ENCODE measurements at regions not wholly inside any gene's neighbourhood (a gene's known extent, or its start where the extent isn't known, plus 50 kb on each side); places are given as distances from the start of the nearest gene placed in this dataset.
"Not testable (repeated sequence)": the region's sequence is repeated elsewhere in the genome, so short reads cannot be mapped to it uniquely, and the experiment has no call there.

GRCh38 chr3:101950985-101951733 is 101.8 kb downstream of the NFKBIZ start:
- DNase-seq: no peak

- DNase-seq: no peak
Observed at GRCh38 chr3:101954361-101954760, 105.0 kb downstream of the NFKBIZ start.

- no peak for DNase-seq
Observed at GRCh38 chr3:101954936-101955335, 105.6 kb downstream of the NFKBIZ start.

- DNase-seq: no peak
Observed at GRCh38 chr3:101962055-101962454, 112.7 kb downstream of the NFKBIZ start.

- peak; percentile 62 for DNase-seq
Observed at GRCh38 chr3:101963902-101964362, 114.6 kb downstream of the NFKBIZ start.

GRCh38 chr3:101964861-101965260 is 115.5 kb downstream of the NFKBIZ start:
- no peak for DNase-seq

GRCh38 chr3:101966226-101966625 is 116.9 kb downstream of the NFKBIZ start:
- no peak for DNase-seq

- DNase-seq: no peak
Observed at GRCh38 chr3:101970212-101970611, 120.9 kb downstream of the NFKBIZ start.

GRCh38 chr3:101970905-101971304 is 121.6 kb downstream of the NFKBIZ start:
- DNase-seq: no peak

- DNase-seq: no peak
Observed at GRCh38 chr3:101972430-101973162, 123.3 kb downstream of the NFKBIZ start.

GRCh38 chr3:101973163-101973505 is 123.8 kb downstream of the NFKBIZ start:
- no peak for DNase-seq

GRCh38 chr3:101975415-101975814 is 126.1 kb downstream of the NFKBIZ start:
- DNase-seq: not testable (repeated sequence)

GRCh38 chr3:101976473-101976872 is 127.2 kb downstream of the NFKBIZ start:
- DNase-seq: no peak

- DNase-seq: no peak
Observed at GRCh38 chr3:101978348-101978747, 129.0 kb downstream of the NFKBIZ start.

- DNase-seq: no peak
Observed at GRCh38 chr3:101979033-101979432, 129.7 kb downstream of the NFKBIZ start.

- no peak for DNase-seq
Observed at GRCh38 chr3:101984356-101984755, 135.0 kb downstream of the NFKBIZ start.

GRCh38 chr3:101988596-101988995 is 139.3 kb downstream of the NFKBIZ start:
- no peak for DNase-seq

- no peak for DNase-seq
Observed at GRCh38 chr3:101989578-101990200, 140.4 kb downstream of the NFKBIZ start.

- no peak for DNase-seq
Observed at GRCh38 chr3:101992863-101993262, 143.5 kb downstream of the NFKBIZ start.

GRCh38 chr3:101994386-101994785 is 145.1 kb downstream of the NFKBIZ start:
- no peak for DNase-seq

- no peak for DNase-seq
Observed at GRCh38 chr3:101995371-101996046, 146.2 kb downstream of the NFKBIZ start.

- no peak for DNase-seq
Observed at GRCh38 chr3:101996832-101997231, 147.5 kb downstream of the NFKBIZ start.

- DNase-seq: no peak
Observed at GRCh38 chr3:101998256-101998926, 149.1 kb downstream of the NFKBIZ start.

Measured in activated effector memory CD4-positive, alpha-beta T cell treated with anti-CD3 and anti-CD28 coated beads, Interleukin-2, amount 50 U/mL, for 16 hours (primary cell).